HepG2 (cell line): ENCODE measurements at regions not wholly inside any gene's neighbourhood (a gene's known extent, or its start where the extent isn't known, plus 50 kb on each side); places are given as distances from the start of the nearest gene placed in this dataset.
A peak's percentile ranks its signal among the peaks of the same experiment; 100 is the strongest.

Experiments
- ATAC-seq: fragments of 200-7000 bp; cut with Tn5 transposase; 3 replicates; pipeline ENCODE4 v1.9.1; 2020; ENCODE audit warnings: mild to moderate bottlenecking, moderate library complexity
- BruUV-seq: library from RNA; stranded (reverse); fragments of 400-500 nt; replicated peaks from 2 replicates; lab custom pipeline; 2021; lab: Mats Ljungman, UMichigan
- CTCF ChIA-PET: fragments of 300-600 bp; formaldehyde crosslinking; extraction: SDS; loops from one replicate; lab custom pipeline; 2021; ENCODE audit warnings: low total read pairs, inconsistent platforms, low intra/inter-chr PET ratio; lab: Yijun Ruan, JAX
- POLR2A ChIA-PET: fragments of 350-600 bp; sonication (Branson Sonifier 250); formaldehyde crosslinking; loops from one replicate; lab custom pipeline; 2020; ENCODE audit warnings: antibody characterized with exemption, inconsistent platforms; lab: Yijun Ruan, JAX
- DNase-seq: peaks from one replicate; pipeline ENCODE4 v3.0.0-alpha.2; 2015; ENCODE audit warnings: low spot score
- FAIRE-seq: peaks from 3 replicates; lab custom pipeline; 2011; peaks lifted over from hg19 to GRCh38; lab: Jason Lieb, UNC
- H2AFZ ChIP-seq: one replicate; pipeline ENCODE4 v1.6.1; 2011; ENCODE audit warnings: low read length, inconsistent platforms
- H3K27ac ChIP-seq: fragments of 300-600 bp; 3 replicates; pipeline ENCODE4 v1.8.0; 2011; ENCODE audit warnings: mixed run types, mild to moderate bottlenecking, mixed read lengths, low read length, inconsistent platforms; ENCODE audit not compliant: insufficient read depth; ENCODE audit errors: extremely low read length
- H3K27me3 ChIP-seq, 2 experiments: fragments of 200-600 bp in 1 of 2; 2 replicates in 1 of 2; 3 replicates in 1 of 2; pipeline versions ENCODE4 v1.6.0 to v1.8.0; 2011; ENCODE audit warnings: low read length in 2 of 2, mild to moderate bottlenecking in 2 of 2, moderate library complexity in 2 of 2, inconsistent platforms in 1 of 2; ENCODE audit not compliant: insufficient read depth in 2 of 2, control insufficient read depth in 1 of 2
- H3K36me3 ChIP-seq, 2 experiments: fragments of 200-600 bp in 1 of 2; replicated peaks in 1 of 2; 2 replicates in 1 of 2; 3 replicates in 1 of 2; pipeline versions ENCODE4 v1.5.1 to v1.8.0; 2011; ENCODE audit warnings: low read length in 2 of 2, inconsistent platforms in 1 of 2; ENCODE audit not compliant: insufficient read depth in 2 of 2, control insufficient read depth in 1 of 2
- H3K4me1 ChIP-seq: 2 replicates; pipeline ENCODE4 v1.5.1; 2012; ENCODE audit warnings: low read length, inconsistent platforms; ENCODE audit not compliant: insufficient read depth
- H3K4me2 ChIP-seq: 2 replicates; pipeline ENCODE4 v1.6.0; 2011; ENCODE audit warnings: low read depth, low read length, inconsistent platforms
- H3K4me3 ChIP-seq, 3 experiments: fragments of 200-600 bp in 1 of 3; sonication (generic), shearing (Covaris generic) in 1 of 3; replicated peaks in 1 of 3; 2 replicates each; pipeline ENCODE4 v1.5.1; 2011 to 2016; ENCODE audit warnings: low read length in 3 of 3, inconsistent platforms in 2 of 3, low read depth in 2 of 3, mild to moderate bottlenecking in 2 of 3, control low read depth in 1 of 3, mixed read lengths in 1 of 3; ENCODE audit not compliant: insufficient read depth in 1 of 3
- H3K79me2 ChIP-seq: one replicate; pipeline ENCODE4 v1.6.1; 2011; ENCODE audit warnings: low read length, inconsistent platforms; ENCODE audit not compliant: insufficient read depth
- H3K9ac ChIP-seq: 2 replicates; pipeline ENCODE4 v1.6.0; 2011; ENCODE audit warnings: mild to moderate bottlenecking, low read depth, low read length, inconsistent platforms; ENCODE audit not compliant: insufficient read depth
- H3K9me3 ChIP-seq: 2 replicates; pipeline ENCODE4 v1.5.1; 2012; ENCODE audit warnings: mild to moderate bottlenecking, low read length
- H4K20me1 ChIP-seq: 2 replicates; pipeline ENCODE4 v1.6.0; 2011; ENCODE audit warnings: inconsistent platforms, mild to moderate bottlenecking, low read length, moderate library complexity; ENCODE audit not compliant: insufficient read depth
- MTF1 ChIP-seq: sonication (generic); formaldehyde crosslinking; IDR thresholded peaks from 2 replicates; pipeline ENCODE4 v1.5.0; 2020; ENCODE audit warnings: missing genetic modification reagents
- MTF2 ChIP-seq: sonication (generic); formaldehyde crosslinking; IDR thresholded peaks from 2 replicates; pipeline ENCODE4 v1.5.0; 2020; ENCODE audit warnings: missing genetic modification reagents, borderline replicate concordance
- PHB2 ChIP-seq: fragments of 450-650 bp; IDR thresholded peaks from 2 replicates; pipeline ENCODE4 v1.6.1; 2018; ENCODE audit not compliant: partially characterized antibody
- SPEN ChIP-seq: sonication (generic); formaldehyde crosslinking; IDR thresholded peaks from 2 replicates; pipeline ENCODE4 v1.5.1; 2020; ENCODE audit warnings: low read depth, mild to moderate bottlenecking, missing genetic modification reagents
- TBX2 ChIP-seq: sonication (generic); formaldehyde crosslinking; IDR thresholded peaks from 2 replicates; pipeline ENCODE4 v1.5.0; 2020; ENCODE audit warnings: missing genetic modification reagents, mild to moderate bottlenecking, borderline replicate concordance
- ZBTB7B ChIP-seq: sonication (generic); formaldehyde crosslinking; IDR thresholded peaks from 2 replicates; pipeline ENCODE4 v1.4.0; 2020; ENCODE audit warnings: missing genetic modification reagents
- ZFP82 ChIP-seq: sonication (generic); formaldehyde crosslinking; IDR thresholded peaks from 2 replicates; pipeline ENCODE4 v1.5.1; 2020; ENCODE audit warnings: mild to moderate bottlenecking, missing genetic modification reagents, borderline replicate concordance
- ZNF121 ChIP-seq: sonication (generic); formaldehyde crosslinking; IDR thresholded peaks from 2 replicates; pipeline ENCODE4 v1.5.0; 2020; ENCODE audit warnings: mild to moderate bottlenecking, missing genetic modification reagents
- ZNF235 ChIP-seq: sonication (generic); formaldehyde crosslinking; IDR thresholded peaks from 2 replicates; pipeline ENCODE4 v1.8.1; 2023; ENCODE audit warnings: mild to moderate bottlenecking, missing genetic modification reagents, borderline replicate concordance
- ZNF589 ChIP-seq: sonication (generic); formaldehyde crosslinking; conservative IDR thresholded peaks from 2 replicates; pipeline ENCODE4 v1.8.0; 2022; ENCODE audit warnings: mild to moderate bottlenecking, moderate library complexity, missing genetic modification reagents
- WGBS: methylation state at CpG from one replicate; pipeline ENCODE4 v1.1.6; 2017; ENCODE audit warnings: low lambda C conversion rate; 5-methylcytosine and 5-hydroxymethylcytosine counted together
- in situ Hi-C: cut with HindIII; loops from 2 replicates; pipeline ENCODE4 v1.10.0; 2017; ENCODE audit warnings: low pct_unique_long_range_greater_than_20kb; ENCODE audit not compliant: extremely low pct_ligation_motif_present
- intact Hi-C: fragments of 100-400 bp; cut with micrococcal nuclease; formaldehyde crosslinking; loops from one replicate; pipeline ENCODE4 v1.10.0; 2022; ENCODE audit not compliant: unreplicated experiment
- TF ChIP-seq, protein P1 (sequence below): sonication (generic); formaldehyde crosslinking; IDR thresholded peaks from 2 replicates; pipeline ENCODE4 v1.4.0; 2020; ENCODE audit warnings: missing genetic modification reagents, borderline replicate concordance
- TF ChIP-seq, protein P2 (sequence below): sonication (generic); formaldehyde crosslinking; IDR thresholded peaks from 2 replicates; pipeline ENCODE4 v1.4.0; 2020; ENCODE audit warnings: low read depth, mild to moderate bottlenecking, missing genetic modification reagents
- TF ChIP-seq, protein P3 (sequence below): sonication (generic); formaldehyde crosslinking; IDR thresholded peaks from 2 replicates; pipeline ENCODE4 v1.5.0; 2020; ENCODE audit warnings: mild to moderate bottlenecking, missing genetic modification reagents

DNA sequence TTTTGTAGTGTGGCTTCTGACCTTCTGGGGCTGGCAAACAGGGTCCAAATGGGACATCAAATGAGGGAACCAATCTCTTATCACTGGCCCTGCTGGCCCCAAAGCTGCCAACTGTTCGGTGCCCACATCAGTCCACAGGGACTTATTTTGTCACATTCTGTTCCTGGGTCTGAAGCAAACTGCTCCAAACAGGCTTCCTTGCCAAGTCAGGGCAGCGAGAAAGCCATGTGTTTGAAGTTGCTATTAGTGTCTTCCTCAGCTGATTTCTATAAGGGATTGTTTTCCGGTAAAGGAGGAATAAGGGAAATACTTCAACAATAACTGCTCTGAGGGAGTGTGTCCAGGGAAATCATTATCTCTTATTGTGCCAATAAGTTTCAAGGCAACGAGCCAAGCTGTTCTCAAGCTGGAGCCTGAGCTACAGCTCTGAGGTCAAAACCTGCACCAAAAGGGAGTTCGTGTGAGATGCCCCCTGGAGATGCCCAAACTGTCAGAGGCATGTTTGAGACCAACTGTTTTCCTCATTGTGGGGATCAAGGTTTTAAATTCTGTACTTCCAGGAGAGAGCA lies 381.4 kb upstream of the PROX1 start (continued):
- no peak for TF ChIP-seq ZNF589
- TF ChIP-seq, all 625 proteins: peak for 0

DNA sequence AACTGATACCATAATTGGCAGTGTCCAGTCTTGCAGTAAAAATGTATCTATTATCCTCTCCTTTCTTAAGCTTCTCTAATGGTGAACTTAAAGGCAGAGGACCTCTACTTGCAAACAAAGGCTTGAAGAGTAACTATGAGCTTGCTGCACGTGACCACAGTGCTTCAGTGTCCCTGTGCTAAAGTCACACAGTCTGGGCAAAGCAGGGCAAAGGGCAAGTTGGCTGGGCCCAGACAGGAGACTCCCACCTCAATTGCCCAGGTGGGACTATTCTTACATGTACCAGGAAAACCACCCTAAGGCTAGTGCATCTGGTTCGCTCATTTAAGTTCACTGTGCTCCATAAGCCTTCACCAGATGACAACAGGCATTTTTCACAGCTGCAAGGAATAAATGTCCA lies 374.2 kb upstream of the PROX1 start:
- no peak overlapping the region for H3K4me3 ChIP-seq
- TF ChIP-seq, protein P1, sequence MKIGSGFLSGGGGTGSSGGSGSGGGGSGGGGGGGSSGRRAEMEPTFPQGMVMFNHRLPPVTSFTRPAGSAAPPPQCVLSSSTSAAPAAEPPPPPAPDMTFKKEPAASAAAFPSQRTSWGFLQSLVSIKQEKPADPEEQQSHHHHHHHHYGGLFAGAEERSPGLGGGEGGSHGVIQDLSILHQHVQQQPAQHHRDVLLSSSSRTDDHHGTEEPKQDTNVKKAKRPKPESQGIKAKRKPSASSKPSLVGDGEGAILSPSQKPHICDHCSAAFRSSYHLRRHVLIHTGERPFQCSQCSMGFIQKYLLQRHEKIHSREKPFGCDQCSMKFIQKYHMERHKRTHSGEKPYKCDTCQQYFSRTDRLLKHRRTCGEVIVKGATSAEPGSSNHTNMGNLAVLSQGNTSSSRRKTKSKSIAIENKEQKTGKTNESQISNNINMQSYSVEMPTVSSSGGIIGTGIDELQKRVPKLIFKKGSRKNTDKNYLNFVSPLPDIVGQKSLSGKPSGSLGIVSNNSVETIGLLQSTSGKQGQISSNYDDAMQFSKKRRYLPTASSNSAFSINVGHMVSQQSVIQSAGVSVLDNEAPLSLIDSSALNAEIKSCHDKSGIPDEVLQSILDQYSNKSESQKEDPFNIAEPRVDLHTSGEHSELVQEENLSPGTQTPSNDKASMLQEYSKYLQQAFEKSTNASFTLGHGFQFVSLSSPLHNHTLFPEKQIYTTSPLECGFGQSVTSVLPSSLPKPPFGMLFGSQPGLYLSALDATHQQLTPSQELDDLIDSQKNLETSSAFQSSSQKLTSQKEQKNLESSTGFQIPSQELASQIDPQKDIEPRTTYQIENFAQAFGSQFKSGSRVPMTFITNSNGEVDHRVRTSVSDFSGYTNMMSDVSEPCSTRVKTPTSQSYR (CRISPR knock-in tag), result no peak
- TF ChIP-seq, protein P2, sequence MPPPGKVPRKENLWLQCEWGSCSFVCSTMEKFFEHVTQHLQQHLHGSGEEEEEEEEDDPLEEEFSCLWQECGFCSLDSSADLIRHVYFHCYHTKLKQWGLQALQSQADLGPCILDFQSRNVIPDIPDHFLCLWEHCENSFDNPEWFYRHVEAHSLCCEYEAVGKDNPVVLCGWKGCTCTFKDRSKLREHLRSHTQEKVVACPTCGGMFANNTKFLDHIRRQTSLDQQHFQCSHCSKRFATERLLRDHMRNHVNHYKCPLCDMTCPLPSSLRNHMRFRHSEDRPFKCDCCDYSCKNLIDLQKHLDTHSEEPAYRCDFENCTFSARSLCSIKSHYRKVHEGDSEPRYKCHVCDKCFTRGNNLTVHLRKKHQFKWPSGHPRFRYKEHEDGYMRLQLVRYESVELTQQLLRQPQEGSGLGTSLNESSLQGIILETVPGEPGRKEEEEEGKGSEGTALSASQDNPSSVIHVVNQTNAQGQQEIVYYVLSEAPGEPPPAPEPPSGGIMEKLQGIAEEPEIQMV, result no peak
- no peak for TF ChIP-seq PHB2
- TF ChIP-seq ZBTB7B (CRISPR knock-in tag), result 0 out of 2 replicates have a peak, but pooled peaks have one; percentile 23
- TF ChIP-seq MTF1 (CRISPR knock-in tag), result no peak
- TF ChIP-seq SPEN (CRISPR knock-in tag), result no peak
- no peak for TF ChIP-seq ZNF235 (CRISPR knock-in tag)
- 0 out of 2 replicates have a peak, but pooled peaks have one; percentile 14 for TF ChIP-seq TBX2
- peak; percentile 68 for TF ChIP-seq ZNF121 (CRISPR knock-in tag)
- no peak for TF ChIP-seq ZFP82 (CRISPR knock-in tag)
- TF ChIP-seq, protein P3, sequence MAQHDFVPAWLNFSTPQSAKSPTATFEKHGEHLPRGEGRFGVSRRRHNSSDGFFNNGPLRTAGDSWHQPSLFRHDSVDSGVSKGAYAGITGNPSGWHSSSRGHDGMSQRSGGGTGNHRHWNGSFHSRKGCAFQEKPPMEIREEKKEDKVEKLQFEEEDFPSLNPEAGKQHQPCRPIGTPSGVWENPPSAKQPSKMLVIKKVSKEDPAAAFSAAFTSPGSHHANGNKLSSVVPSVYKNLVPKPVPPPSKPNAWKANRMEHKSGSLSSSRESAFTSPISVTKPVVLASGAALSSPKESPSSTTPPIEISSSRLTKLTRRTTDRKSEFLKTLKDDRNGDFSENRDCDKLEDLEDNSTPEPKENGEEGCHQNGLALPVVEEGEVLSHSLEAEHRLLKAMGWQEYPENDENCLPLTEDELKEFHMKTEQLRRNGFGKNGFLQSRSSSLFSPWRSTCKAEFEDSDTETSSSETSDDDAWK (CRISPR knock-in tag), result no peak
- TF ChIP-seq MTF2, result no peak

More for the DNA sequence above, 374.2 kb upstream of the PROX1 start:
- BruUV-seq, result no TSS peak
- Histone ChIP-seq H3K4me1 (peaks cover 35% of the 10 kb centered on the region), H2AFZ (no peak overlapping the region), H3K27me3 (peaks cover 0 to 2% of the 10 kb centered on the region in 2 experiments; a peak in 1 of 5 replicates), H3K36me3 (no peaks in the 10 kb centered on the region), H4K20me1 (no peaks in the 10 kb centered on the region), H3K79me2 (no peaks in the 10 kb centered on the region), H3K9ac (no peak overlapping the region), H3K4me2 (0 out of 2 replicates have a peak overlapping the region, but pooled peaks have one; percentile 2), H3K9me3 (no peaks in the 10 kb centered on the region), H3K27ac (no peak overlapping the region)
- in situ Hi-C loops (no loop called here), intact Hi-C loops (no loop called here)
- FAIRE-seq, result no peak
- ChIA-PET POLR2A (no interaction called here), CTCF (no interaction called here)
- ATAC-seq, result peak; percentile 51; the same call in 2 of the 3 replicates
- WGBS, result 46% methylated on average over 2 of the region's 2 CpGs
- peak; percentile 20 for DNase-seq
